ENCODE measurements at regions not wholly inside any gene's neighbourhood (a gene's known extent, or its start where the extent isn't known, plus 50 kb on each side); places are given as distances from the start of the nearest gene placed in this dataset.

DNA sequence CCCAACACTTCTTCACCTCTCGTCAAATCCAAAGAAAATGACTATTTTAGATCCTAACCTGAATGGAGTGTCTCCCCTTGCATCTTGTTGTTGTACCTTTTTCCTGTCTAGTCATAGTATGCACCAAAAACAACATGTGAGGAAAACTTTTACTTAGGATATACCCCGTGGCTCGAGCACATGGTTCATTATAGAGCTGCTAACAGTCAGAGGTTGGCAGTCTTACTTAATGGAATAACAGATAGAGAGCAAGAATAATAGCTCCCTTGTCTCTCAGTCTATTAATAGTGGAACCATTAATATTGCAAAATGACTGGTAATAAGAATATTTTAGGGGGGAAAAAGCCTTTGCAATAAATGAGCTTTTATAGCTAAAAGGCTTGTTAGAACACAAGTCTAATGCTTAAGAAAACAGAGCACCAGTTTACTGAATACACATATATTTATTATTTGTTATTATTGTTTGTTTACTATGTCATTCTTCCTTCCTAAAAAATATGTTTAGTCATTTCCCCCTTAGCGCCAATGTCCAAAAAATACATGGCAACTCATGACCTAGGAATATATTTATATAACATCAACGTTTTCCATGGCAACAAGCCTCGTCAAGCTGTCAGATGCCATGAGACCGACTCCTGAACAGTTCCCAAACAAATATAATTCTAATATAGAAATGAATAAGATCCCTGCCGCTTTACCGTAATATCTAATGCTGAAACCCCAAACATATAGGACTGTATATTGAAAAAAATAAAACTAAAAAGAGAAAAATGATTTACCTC, 592.4 kb downstream of the SOX5 start:
- Histone ChIP-seq H2AFZ (ENCODE audit: low read depth, low read length, severe bottlenecking) (no peak overlapping the region), H3K27ac (ENCODE audit: low read depth, low read length) (no peak overlapping the region), H3K9me3 (ENCODE audit: insufficient read depth, low read length) (no peaks in the 10 kb centered on the region), H3K4me3 (ENCODE audit: insufficient read depth, low read length, poor library complexity, severe bottlenecking) (no peak overlapping the region), H3K27me3 (ENCODE audit: low read length) (no peaks in the 10 kb centered on the region), H3K9me2 (replicated peaks; ENCODE audit: insufficient read depth, low read length) (no peaks in the 10 kb centered on the region), H3K79me2 (ENCODE audit: insufficient read depth, low read length) (no peaks in the 10 kb centered on the region), H3K4me2 (ENCODE audit: low read depth, low read length, poor library complexity, severe bottlenecking) (no peak overlapping the region), H4K20me1 (ENCODE audit: low read depth, low read length) (no peaks in the 10 kb centered on the region), H3K36me3 (ENCODE audit: low read length) (no peaks in the 10 kb centered on the region), H3F3A (ENCODE audit: insufficient read depth) (no peaks in the 10 kb centered on the region), H3K9ac (ENCODE audit: low read length) (no peak overlapping the region)
- TF ChIP-seq, protein P1, sequence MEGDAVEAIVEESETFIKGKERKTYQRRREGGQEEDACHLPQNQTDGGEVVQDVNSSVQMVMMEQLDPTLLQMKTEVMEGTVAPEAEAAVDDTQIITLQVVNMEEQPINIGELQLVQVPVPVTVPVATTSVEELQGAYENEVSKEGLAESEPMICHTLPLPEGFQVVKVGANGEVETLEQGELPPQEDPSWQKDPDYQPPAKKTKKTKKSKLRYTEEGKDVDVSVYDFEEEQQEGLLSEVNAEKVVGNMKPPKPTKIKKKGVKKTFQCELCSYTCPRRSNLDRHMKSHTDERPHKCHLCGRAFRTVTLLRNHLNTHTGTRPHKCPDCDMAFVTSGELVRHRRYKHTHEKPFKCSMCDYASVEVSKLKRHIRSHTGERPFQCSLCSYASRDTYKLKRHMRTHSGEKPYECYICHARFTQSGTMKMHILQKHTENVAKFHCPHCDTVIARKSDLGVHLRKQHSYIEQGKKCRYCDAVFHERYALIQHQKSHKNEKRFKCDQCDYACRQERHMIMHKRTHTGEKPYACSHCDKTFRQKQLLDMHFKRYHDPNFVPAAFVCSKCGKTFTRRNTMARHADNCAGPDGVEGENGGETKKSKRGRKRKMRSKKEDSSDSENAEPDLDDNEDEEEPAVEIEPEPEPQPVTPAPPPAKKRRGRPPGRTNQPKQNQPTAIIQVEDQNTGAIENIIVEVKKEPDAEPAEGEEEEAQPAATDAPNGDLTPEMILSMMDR (IDR thresholded peaks at IDR 0.05; ENCODE audit: insufficient read depth, low read length, poor library complexity, severe bottlenecking): no peak
- TF ChIP-seq EZH2phosphoT487 (conservative IDR thresholded peaks at IDR 0.05; ENCODE audit: low read length): no peak

DNA sequence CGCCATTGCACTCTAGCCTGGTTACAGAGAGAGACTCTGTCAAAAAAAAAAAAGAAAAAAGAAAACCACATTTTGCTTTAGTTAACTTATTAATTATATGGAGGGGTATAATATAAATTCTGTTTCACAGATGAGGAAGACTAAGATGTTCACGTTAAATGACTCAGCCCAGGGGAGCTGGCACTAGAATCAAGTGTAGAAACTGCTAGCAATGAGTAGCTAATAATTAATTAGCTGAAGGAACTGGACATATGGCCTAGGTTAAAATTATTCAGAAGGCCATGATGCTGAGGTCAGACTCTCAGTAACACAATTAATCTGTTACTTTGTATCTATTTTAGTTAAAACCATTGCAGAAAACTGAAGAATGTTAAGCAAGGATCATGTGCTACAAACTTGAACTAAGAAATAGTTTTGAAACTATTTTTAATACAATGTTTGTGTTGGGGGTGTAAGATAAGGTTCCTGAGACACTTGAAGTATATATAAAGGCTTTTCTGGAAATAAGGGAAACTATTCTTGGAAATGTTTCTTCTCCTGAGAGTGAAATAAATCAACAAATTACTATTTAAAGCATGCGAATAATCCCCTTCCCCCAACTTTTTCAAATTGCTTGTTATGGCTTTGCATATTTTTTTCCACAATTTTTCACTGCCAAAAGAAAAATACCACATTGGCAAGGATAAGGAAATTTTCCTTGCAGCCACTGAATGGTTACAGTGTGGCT, 589.3 kb downstream of the SOX5 start:
- Histone ChIP-seq H3K27ac (ENCODE audit: low read depth, low read length) (no peak overlapping the region), H3K9me2 (replicated peaks; ENCODE audit: insufficient read depth, low read length) (no peaks in the 10 kb centered on the region), H3K27me3 (ENCODE audit: low read length) (no peaks in the 10 kb centered on the region), H3K9me3 (ENCODE audit: insufficient read depth, low read length) (no peaks in the 10 kb centered on the region), H2AFZ (ENCODE audit: low read depth, low read length, severe bottlenecking) (no peak overlapping the region), H3F3A (ENCODE audit: insufficient read depth) (no peaks in the 10 kb centered on the region), H4K20me1 (ENCODE audit: low read depth, low read length) (no peaks in the 10 kb centered on the region), H3K36me3 (ENCODE audit: low read length) (no peaks in the 10 kb centered on the region), H3K4me3 (ENCODE audit: insufficient read depth, low read length, poor library complexity, severe bottlenecking) (no peak overlapping the region), H3K9ac (ENCODE audit: low read length) (no peak overlapping the region), H3K79me2 (ENCODE audit: insufficient read depth, low read length) (no peaks in the 10 kb centered on the region), H3K4me2 (ENCODE audit: low read depth, low read length, poor library complexity, severe bottlenecking) (no peak overlapping the region)
- no peak for TF ChIP-seq EZH2phosphoT487 (conservative IDR thresholded peaks at IDR 0.05; ENCODE audit: low read length)
- TF ChIP-seq, protein P1 (IDR thresholded peaks at IDR 0.05; ENCODE audit: insufficient read depth, low read length, poor library complexity, severe bottlenecking): no peak

DNA sequence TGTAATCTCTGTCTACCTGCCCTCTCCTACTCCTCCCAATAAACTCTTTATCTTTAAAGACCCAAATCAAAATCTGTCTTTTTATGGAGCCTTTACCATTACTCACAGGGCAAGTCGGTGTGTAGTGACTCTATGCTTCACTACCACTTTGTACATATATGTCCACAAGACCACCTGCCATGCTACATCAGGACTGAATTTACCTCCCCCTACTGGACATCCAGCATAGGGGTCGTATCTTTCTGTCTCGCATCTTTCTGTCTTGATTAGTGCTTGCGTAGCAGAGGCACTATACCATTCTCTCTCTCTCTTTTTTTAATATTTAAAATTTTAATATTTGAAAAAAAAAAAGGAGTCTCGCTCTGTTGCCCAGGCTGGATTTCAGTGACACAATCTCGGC, 587.5 kb downstream of the SOX5 start:
- TF ChIP-seq, protein P1 (IDR thresholded peaks at IDR 0.05; ENCODE audit: insufficient read depth, low read length, poor library complexity, severe bottlenecking): no peak
- TF ChIP-seq EZH2phosphoT487 (conservative IDR thresholded peaks at IDR 0.05; ENCODE audit: low read length): no peak

More for the DNA sequence above, 587.5 kb downstream of the SOX5 start:
- H4K20me1 ChIP-seq (ENCODE audit: low read depth, low read length): no peaks in the 10 kb centered on the region
- no peak overlapping the region for H3K9ac ChIP-seq (ENCODE audit: low read length)
- no peak overlapping the region for H3K27ac ChIP-seq (ENCODE audit: low read depth, low read length)
- no peaks in the 10 kb centered on the region for H3K79me2 ChIP-seq (ENCODE audit: insufficient read depth, low read length)
- no peak overlapping the region for H3K4me3 ChIP-seq (ENCODE audit: insufficient read depth, low read length, poor library complexity, severe bottlenecking)
- H3K4me2 ChIP-seq (ENCODE audit: low read depth, low read length, poor library complexity, severe bottlenecking): no peak overlapping the region
- no peaks in the 10 kb centered on the region for H3K36me3 ChIP-seq (ENCODE audit: low read length)
- H3K9me2 ChIP-seq (replicated peaks; ENCODE audit: insufficient read depth, low read length): no peaks in the 10 kb centered on the region
- no peaks in the 10 kb centered on the region for H3K9me3 ChIP-seq (ENCODE audit: insufficient read depth, low read length)
- no peaks in the 10 kb centered on the region for H3K27me3 ChIP-seq (ENCODE audit: low read length)
- no peak overlapping the region for H2AFZ ChIP-seq (ENCODE audit: low read depth, low read length, severe bottlenecking)
- no peaks in the 10 kb centered on the region for H3F3A ChIP-seq (ENCODE audit: insufficient read depth)
